Fibroblast of lung (primary cell): ENCODE measurements at regions not wholly inside any gene's neighbourhood (a gene's known extent, or its start where the extent isn't known, plus 50 kb on each side); places are given as distances from the start of the nearest gene placed in this dataset.

ENCODE experiments used
- EZH2 ChIP-seq: IDR thresholded peaks from 2 replicates; pipeline ENCODE4 v1.5.1; 2012; ENCODE audit warnings: low read length, control low read depth, mild to moderate bottlenecking; ENCODE audit errors: missing control alignments
- TF ChIP-seq, protein P1 (sequence below), 2 donors: IDR thresholded peaks in 1 of 2; conservative IDR thresholded peaks in 1 of 2; 1 replicate in 1 of 2; 2 replicates in 1 of 2; pipeline ENCODE4 v1.5.1; 2011 to 2012; ENCODE audit warnings: low read length in 2 of 2, control low read depth in 1 of 2, inconsistent platforms in 1 of 2, low read depth in 1 of 2, mild to moderate bottlenecking in 1 of 2

DNA sequence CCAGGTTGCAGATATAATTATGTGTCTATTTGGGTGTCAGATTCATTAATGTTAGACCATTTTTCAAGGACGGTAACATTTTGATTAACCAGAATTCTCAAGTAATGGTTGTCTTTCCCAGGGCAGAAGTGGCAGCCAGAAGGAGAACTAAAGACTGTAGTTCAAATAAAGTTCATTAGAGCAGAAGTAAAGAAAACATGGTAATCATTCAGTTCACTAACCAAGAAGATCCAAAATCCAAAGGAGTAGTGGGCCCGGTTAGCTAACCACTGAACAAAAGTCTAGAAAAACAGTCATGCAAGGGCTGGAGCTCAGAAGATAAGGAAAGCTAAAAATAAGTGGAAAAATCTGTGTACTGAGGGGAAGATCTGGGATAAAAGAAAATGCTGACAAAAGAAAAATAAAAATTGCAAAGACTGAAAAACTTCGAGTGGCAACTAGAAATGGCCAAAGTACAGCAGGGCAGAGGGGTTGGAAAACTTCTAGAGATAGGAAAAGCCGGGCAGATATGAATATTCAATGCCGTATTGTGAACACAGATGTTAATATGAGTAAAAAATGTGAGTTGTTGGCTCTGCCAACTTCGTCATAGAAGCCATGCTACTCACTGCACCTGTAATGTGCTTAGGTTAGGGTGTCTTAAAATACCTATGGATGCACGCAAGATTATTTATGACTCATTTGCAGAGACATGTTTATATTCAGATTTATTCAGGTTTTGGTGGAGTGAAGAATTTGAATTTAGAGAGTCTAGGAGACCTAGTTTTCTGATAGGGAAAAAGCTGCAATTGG, 925.9 kb downstream of the LTN1 start:
- TF ChIP-seq, protein P1, sequence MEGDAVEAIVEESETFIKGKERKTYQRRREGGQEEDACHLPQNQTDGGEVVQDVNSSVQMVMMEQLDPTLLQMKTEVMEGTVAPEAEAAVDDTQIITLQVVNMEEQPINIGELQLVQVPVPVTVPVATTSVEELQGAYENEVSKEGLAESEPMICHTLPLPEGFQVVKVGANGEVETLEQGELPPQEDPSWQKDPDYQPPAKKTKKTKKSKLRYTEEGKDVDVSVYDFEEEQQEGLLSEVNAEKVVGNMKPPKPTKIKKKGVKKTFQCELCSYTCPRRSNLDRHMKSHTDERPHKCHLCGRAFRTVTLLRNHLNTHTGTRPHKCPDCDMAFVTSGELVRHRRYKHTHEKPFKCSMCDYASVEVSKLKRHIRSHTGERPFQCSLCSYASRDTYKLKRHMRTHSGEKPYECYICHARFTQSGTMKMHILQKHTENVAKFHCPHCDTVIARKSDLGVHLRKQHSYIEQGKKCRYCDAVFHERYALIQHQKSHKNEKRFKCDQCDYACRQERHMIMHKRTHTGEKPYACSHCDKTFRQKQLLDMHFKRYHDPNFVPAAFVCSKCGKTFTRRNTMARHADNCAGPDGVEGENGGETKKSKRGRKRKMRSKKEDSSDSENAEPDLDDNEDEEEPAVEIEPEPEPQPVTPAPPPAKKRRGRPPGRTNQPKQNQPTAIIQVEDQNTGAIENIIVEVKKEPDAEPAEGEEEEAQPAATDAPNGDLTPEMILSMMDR (conservative IDR thresholded peaks at IDR 0.05 in 1 of 2, IDR thresholded peaks at IDR 0.05 in 1 of 2; ENCODE audit: low read depth in 1 of 2, low read length in 2 of 2) = no peak
- no peak for TF ChIP-seq EZH2
